Astrocyte (in vitro differentiated cells and primary cell): ENCODE measurements at regions not wholly inside any gene's neighbourhood (a gene's known extent, or its start where the extent isn't known, plus 50 kb on each side); places are given as distances from the start of the nearest gene placed in this dataset.
A peak's percentile ranks its signal among the peaks of the same experiment; 100 is the strongest.

ENCODE experiments used
- DNase-seq: peaks from one replicate; pipeline ENCODE4 v3.0.0-alpha.2; 2010; ENCODE audit warnings: low read depth
- FAIRE-seq: peaks from 2 replicates; lab custom pipeline; 2011; peaks lifted over from hg19 to GRCh38; lab: Jason Lieb, UNC
- H2AFZ ChIP-seq: 2 replicates; pipeline ENCODE4 v1.6.0; 2012; ENCODE audit warnings: low read depth, low read length, inconsistent platforms
- H3K27ac ChIP-seq: 2 replicates; pipeline ENCODE4 v1.5.1; 2011; ENCODE audit warnings: low read depth, low read length, inconsistent platforms
- H3K27me3 ChIP-seq: 2 replicates; pipeline ENCODE4 v1.6.0; 2011; ENCODE audit warnings: low read length, inconsistent platforms; ENCODE audit not compliant: insufficient read depth
- H3K36me3 ChIP-seq: 2 replicates; pipeline ENCODE4 v1.5.1; 2011; ENCODE audit warnings: low read length, inconsistent platforms; ENCODE audit not compliant: insufficient read depth
- H3K4me1 ChIP-seq: 2 replicates; pipeline ENCODE4 v1.5.1; 2011; ENCODE audit warnings: low read length, inconsistent platforms; ENCODE audit not compliant: insufficient read depth
- H3K4me2 ChIP-seq: 2 replicates; pipeline ENCODE4 v1.6.0; 2012; ENCODE audit warnings: low read length, inconsistent platforms
- H3K4me3 ChIP-seq: 2 replicates; pipeline ENCODE4 v1.5.1; 2011; ENCODE audit warnings: low read depth, mild to moderate bottlenecking, low read length, inconsistent platforms; ENCODE audit not compliant: insufficient read depth
- H3K79me2 ChIP-seq: 2 replicates; pipeline ENCODE4 v1.6.0; 2012; ENCODE audit warnings: mild to moderate bottlenecking, low read length, inconsistent platforms; ENCODE audit not compliant: insufficient read depth
- H3K9ac ChIP-seq: 2 replicates; pipeline ENCODE4 v1.6.0; 2012; ENCODE audit warnings: mild to moderate bottlenecking, low read length, inconsistent platforms
- H3K9me3 ChIP-seq: 2 replicates; pipeline ENCODE4 v1.5.1; 2012; ENCODE audit warnings: low read depth, mild to moderate bottlenecking, low read length, inconsistent platforms; ENCODE audit not compliant: insufficient read depth
- H4K20me1 ChIP-seq: 2 replicates; pipeline ENCODE4 v1.6.0; 2012; ENCODE audit warnings: low read length, inconsistent platforms; ENCODE audit not compliant: insufficient read depth
- H3K27ac Mint-ChIP-seq: one replicate; pipeline ENCODE4 v1.8.0; 2021; ENCODE audit warnings: mild to moderate bottlenecking, mixed read lengths; ENCODE audit not compliant: unreplicated experiment
- H3K27me3 Mint-ChIP-seq: one replicate; pipeline ENCODE4 v1.8.0; 2021; ENCODE audit warnings: low read depth, mixed read lengths; ENCODE audit not compliant: unreplicated experiment
- H3K36me3 Mint-ChIP-seq: one replicate; pipeline ENCODE4 v1.8.0; 2021; ENCODE audit warnings: low read depth, mixed read lengths; ENCODE audit not compliant: unreplicated experiment
- H3K4me1 Mint-ChIP-seq: one replicate; pipeline ENCODE4 v1.8.0; 2021; ENCODE audit warnings: low read depth, mixed read lengths; ENCODE audit not compliant: unreplicated experiment
- H3K4me3 Mint-ChIP-seq: one replicate; pipeline ENCODE4 v1.8.0; 2021; ENCODE audit warnings: mild to moderate bottlenecking, moderate library complexity, mixed read lengths; ENCODE audit not compliant: unreplicated experiment
- H3K9me3 Mint-ChIP-seq: one replicate; pipeline ENCODE4 v1.8.0; 2021; ENCODE audit warnings: mild to moderate bottlenecking, mixed read lengths; ENCODE audit not compliant: unreplicated experiment
- CTCF ChIP-seq: IDR thresholded peaks from 2 replicates; pipeline ENCODE4 v1.5.1; 2011; ENCODE audit warnings: low read depth, mild to moderate bottlenecking, inconsistent platforms, low read length, moderate library complexity; ENCODE audit not compliant: insufficient read depth
- EZH2 ChIP-seq: IDR thresholded peaks from 2 replicates; pipeline ENCODE4 v1.6.1; 2012; ENCODE audit warnings: mild to moderate bottlenecking, low read length, inconsistent platforms; ENCODE audit not compliant: insufficient read depth

DNA sequence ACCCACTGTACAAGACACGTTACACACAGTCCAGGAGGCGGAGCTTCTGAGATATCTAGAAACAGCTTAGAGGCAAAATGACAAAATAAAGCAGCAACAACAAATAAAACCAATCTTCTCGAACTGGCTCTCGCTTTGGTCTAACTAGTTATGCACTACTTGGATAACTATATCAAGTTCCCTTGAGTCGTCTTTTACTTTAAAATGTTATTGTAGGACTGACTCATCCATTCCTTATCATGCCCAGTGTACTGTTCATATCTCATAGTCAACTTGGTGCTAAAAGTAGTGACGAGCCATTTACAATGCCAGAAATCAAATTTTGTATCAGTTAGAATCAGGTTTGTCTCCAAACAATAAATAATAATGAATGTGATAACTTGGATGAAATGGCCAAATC lies 102.5 kb upstream of the SLC35G4 start:
- Histone ChIP-seq H3K9me3 (no peaks in the 10 kb centered on the region), H2AFZ (no peak overlapping the region), H3K4me2 (no peak overlapping the region), H4K20me1 (no peaks in the 10 kb centered on the region), H3K27me3 (no peaks in the 10 kb centered on the region), H3K4me1 (peaks cover 10% of the 10 kb centered on the region), H3K79me2 (no peaks in the 10 kb centered on the region), H3K27ac (no peak overlapping the region), H3K4me3 (no peak overlapping the region), H3K36me3 (no peaks in the 10 kb centered on the region), H3K9ac (no peak overlapping the region)
- Mint-ChIP-seq H3K27me3 (no peaks in the 10 kb centered on the region), H3K36me3 (no peaks in the 10 kb centered on the region), H3K27ac (no peak overlapping the region), H3K4me3 (no peak overlapping the region), H3K9me3 (peaks cover 3% of the 10 kb centered on the region), H3K4me1 (peaks cover 6% of the 10 kb centered on the region)
- TF ChIP-seq EZH2, result no peak
- TF ChIP-seq CTCF, result no peak
- no peak for FAIRE-seq
- peak; percentile 54 for DNase-seq

DNA sequence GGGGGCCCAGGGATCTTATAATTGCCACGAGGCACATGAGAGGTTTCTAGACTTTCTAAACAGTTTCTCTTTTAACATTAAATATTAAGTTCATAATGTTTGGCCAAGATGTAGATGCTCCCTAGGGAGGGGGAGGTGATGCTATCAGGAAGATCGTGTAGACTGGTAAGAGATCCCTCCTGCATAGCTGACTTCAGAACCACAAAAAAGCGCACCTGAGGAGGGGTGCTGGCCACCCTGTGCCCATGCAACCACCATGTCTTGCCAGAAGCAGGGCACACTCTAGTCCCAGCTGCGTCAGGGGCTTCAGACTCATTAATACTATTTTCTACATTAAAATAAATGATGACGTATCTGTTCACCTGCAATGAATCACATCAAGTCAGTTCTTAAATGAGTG lies 103.4 kb upstream of the SLC35G4 start:
- no peak overlapping the region for H3K4me3 Mint-ChIP-seq
- H3K4me1 Mint-ChIP-seq, result peaks cover 14% of the 10 kb centered on the region
- H3K9ac ChIP-seq, result no peak overlapping the region
- H2AFZ ChIP-seq, result no peak overlapping the region
- H3K27ac ChIP-seq, result no peak overlapping the region
- H3K36me3 ChIP-seq, result no peaks in the 10 kb centered on the region
- H3K4me3 ChIP-seq, result no peak overlapping the region
- H3K9me3 Mint-ChIP-seq, result peaks cover 3% of the 10 kb centered on the region
- no peaks in the 10 kb centered on the region for H3K27me3 ChIP-seq
- peaks cover 16% of the 10 kb centered on the region for H3K4me1 ChIP-seq
- no peaks in the 10 kb centered on the region for H3K9me3 ChIP-seq
- H3K79me2 ChIP-seq, result no peaks in the 10 kb centered on the region
- DNase-seq (no peak), FAIRE-seq (no peak)
- H4K20me1 ChIP-seq, result no peaks in the 10 kb centered on the region
- H3K4me2 ChIP-seq, result no peak overlapping the region
- H3K27me3 Mint-ChIP-seq, result no peaks in the 10 kb centered on the region
- no peak overlapping the region for H3K27ac Mint-ChIP-seq
- no peaks in the 10 kb centered on the region for H3K36me3 Mint-ChIP-seq
- no peak for TF ChIP-seq EZH2
- no peak for TF ChIP-seq CTCF

DNA sequence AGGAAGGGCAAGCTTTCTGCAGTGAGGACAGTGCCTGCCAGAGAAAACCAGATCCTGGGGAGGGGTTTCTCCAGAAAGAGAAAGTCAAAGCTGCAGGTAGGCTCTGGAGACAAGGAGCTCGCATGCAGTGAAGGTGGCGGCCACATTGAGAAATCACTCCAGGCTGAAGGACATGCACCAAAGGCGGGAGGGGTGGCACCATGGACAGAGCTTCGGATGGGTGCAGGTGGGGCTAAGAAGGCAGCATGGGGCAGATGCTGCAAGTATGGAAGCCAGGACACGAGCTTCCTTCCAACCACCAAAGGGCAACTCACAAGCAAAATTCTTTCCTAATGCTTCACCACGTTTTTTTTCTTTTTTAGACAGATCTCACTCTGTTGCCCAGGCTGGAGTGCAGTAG lies 104.4 kb upstream of the SLC35G4 start:
- Histone ChIP-seq H3K27ac (no peak overlapping the region), H3K79me2 (no peaks in the 10 kb centered on the region), H3K9ac (no peak overlapping the region), H3K4me2 (no peak overlapping the region), H3K4me1 (peaks cover 23% of the 10 kb centered on the region), H3K27me3 (no peaks in the 10 kb centered on the region), H3K9me3 (no peaks in the 10 kb centered on the region), H4K20me1 (no peaks in the 10 kb centered on the region), H3K36me3 (no peaks in the 10 kb centered on the region), H2AFZ (no peak overlapping the region), H3K4me3 (no peak overlapping the region)
- Mint-ChIP-seq H3K4me3 (no peak overlapping the region), H3K27me3 (no peaks in the 10 kb centered on the region), H3K36me3 (no peaks in the 10 kb centered on the region), H3K9me3 (peaks cover 3% of the 10 kb centered on the region), H3K27ac (no peak overlapping the region), H3K4me1 (peaks cover 20% of the 10 kb centered on the region)
- DNase-seq, result no peak
- TF ChIP-seq EZH2 (no peak), CTCF (no peak)
- no peak for FAIRE-seq
